Colonic mucosa (tissue), 4 donors: ENCODE measurements at regions not wholly inside any gene's neighbourhood (a gene's known extent, or its start where the extent isn't known, plus 50 kb on each side); places are given as distances from the start of the nearest gene placed in this dataset.

ENCODE experiments used
- DNase-seq: peaks from one replicate; pipeline ENCODE4 v3.0.0-alpha.2; 2020
- H3K27ac ChIP-seq: fragments of 200-600 bp; one replicate; pipeline ENCODE4 v1.8.0; 2021
- H3K27me3 ChIP-seq: fragments of 200-600 bp; one replicate; pipeline ENCODE4 v1.8.0; 2021
- H3K36me3 ChIP-seq: fragments of 200-600 bp; one replicate; pipeline ENCODE4 v1.8.0; 2021
- H3K4me1 ChIP-seq: fragments of 200-600 bp; one replicate; pipeline ENCODE4 v1.8.0; 2021; ENCODE audit warnings: mild to moderate bottlenecking
- H3K4me3 ChIP-seq: fragments of 200-600 bp; one replicate; pipeline ENCODE4 v1.8.0; 2021
- H3K9ac ChIP-seq, 2 donors: one replicate each; pipeline ENCODE4 v1.7.0; 2013; ENCODE audit warnings: control low read depth in 2 of 2, low read depth in 2 of 2, low read length in 2 of 2
- H3K9me3 ChIP-seq: fragments of 200-600 bp; one replicate; pipeline ENCODE4 v1.8.0; 2021
- CTCF ChIP-seq: fragments of 200-600 bp; IDR thresholded peaks from one replicate; pipeline ENCODE4 v1.8.0; 2022; ENCODE audit warnings: antibody characterized with exemption, mild to moderate bottlenecking
- intact Hi-C: fragments of 100-400 bp; cut with DNase I; formaldehyde crosslinking; loops from one replicate; pipeline ENCODE4 v1.14.1; 2022
- donor health status: healthy.
- donor health status: DM: no; HTN: no; CAD: no.
- donor health status: DM: no; HTN: no; CAD: no.

DNA sequence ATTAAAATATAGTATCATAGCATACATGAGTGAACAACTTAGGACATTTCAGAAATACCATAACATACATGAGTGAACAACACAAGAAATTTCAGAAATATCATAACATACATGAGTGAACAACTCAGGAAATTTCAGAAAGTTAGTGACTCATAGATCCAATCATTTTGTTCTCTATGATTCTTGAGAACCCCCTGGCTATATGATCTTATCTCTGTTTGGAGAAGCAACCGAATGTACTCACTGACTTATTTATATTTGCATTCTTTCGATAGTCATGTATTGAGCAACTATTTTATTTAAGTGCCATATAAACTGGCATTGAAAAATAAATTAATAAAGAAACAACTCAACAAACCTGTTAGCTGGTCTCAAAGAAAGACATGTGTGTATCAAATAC is 251.1 kb downstream of the EFNB2 start:
- no peaks in the 10 kb centered on the region for H3K36me3 ChIP-seq
- H3K9ac ChIP-seq, result no peak overlapping the region
- no peak for DNase-seq
- H3K4me1 ChIP-seq, result no peaks in the 10 kb centered on the region
- H3K4me3 ChIP-seq, result no peak overlapping the region
- no peaks in the 10 kb centered on the region for H3K27me3 ChIP-seq
- H3K9me3 ChIP-seq, result no peaks in the 10 kb centered on the region
- no peak for TF ChIP-seq CTCF
- intact Hi-C loops, result no loop called here
- H3K27ac ChIP-seq, result no peak overlapping the region

GRCh38 chr13:106281426-106281825 is 254.0 kb downstream of the EFNB2 start:
- intact Hi-C loops, result no loop called here
- Histone ChIP-seq H3K27ac (no peak overlapping the region), H3K9me3 (no peaks in the 10 kb centered on the region), H3K4me1 (no peaks in the 10 kb centered on the region), H3K27me3 (no peaks in the 10 kb centered on the region), H3K36me3 (no peaks in the 10 kb centered on the region), H3K4me3 (no peak overlapping the region), H3K9ac (no peak overlapping the region)
- no peak for TF ChIP-seq CTCF
- DNase-seq, result no peak

- Histone ChIP-seq H3K36me3 (no peaks in the 10 kb centered on the region), H3K9me3 (no peaks in the 10 kb centered on the region)
- DNase-seq, result no peak
Observed at GRCh38 chr13:106277484-106278154, 257.8 kb downstream of the EFNB2 start.

GRCh38 chr13:106276876-106277275 is 258.6 kb downstream of the EFNB2 start:
- intact Hi-C loops, result no loop called here
- no peak overlapping the region for H3K9ac ChIP-seq
- H3K27ac ChIP-seq, result no peak overlapping the region
- DNase-seq, result no peak
- no peaks in the 10 kb centered on the region for H3K36me3 ChIP-seq
- no peak overlapping the region for H3K4me3 ChIP-seq
- no peaks in the 10 kb centered on the region for H3K4me1 ChIP-seq
- TF ChIP-seq CTCF, result no peak
- no peaks in the 10 kb centered on the region for H3K9me3 ChIP-seq
- H3K27me3 ChIP-seq, result no peaks in the 10 kb centered on the region

More at GRCh38 chr13:106277484-106278154, 257.8 kb downstream of the EFNB2 start:
- no peak overlapping the region for H3K4me3 ChIP-seq
- intact Hi-C loops, result no loop called here
- no peak overlapping the region for H3K9ac ChIP-seq
- TF ChIP-seq CTCF, result no peak
- no peaks in the 10 kb centered on the region for H3K4me1 ChIP-seq
- H3K27me3 ChIP-seq, result no peaks in the 10 kb centered on the region
- no peak overlapping the region for H3K27ac ChIP-seq

DNA sequence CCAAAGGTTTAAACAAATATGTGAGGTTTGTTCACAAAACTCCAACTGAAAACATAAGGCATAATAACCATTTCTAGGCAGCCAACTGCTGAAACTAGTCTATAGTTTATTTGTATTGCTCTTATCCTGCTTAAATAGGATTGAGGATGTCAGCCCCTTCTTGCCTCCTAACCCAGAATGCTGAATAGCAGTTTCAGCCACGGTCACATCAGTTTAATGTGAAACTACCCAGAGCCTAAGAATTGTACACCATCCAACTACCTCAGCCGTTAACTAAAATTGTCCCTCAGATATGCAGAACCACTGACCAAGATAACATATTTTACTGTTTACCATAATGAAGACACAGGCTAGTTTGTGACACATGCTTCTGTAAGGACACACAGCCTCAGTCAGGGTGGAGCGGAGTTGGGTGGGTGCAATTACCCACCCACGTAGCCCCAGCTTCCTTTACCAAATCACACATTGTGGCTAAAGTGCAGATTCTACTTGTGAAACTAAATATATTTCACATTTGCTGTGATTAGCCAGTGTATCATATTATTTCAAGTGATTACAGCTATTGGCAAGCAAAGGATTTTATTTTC is 259.9 kb downstream of the EFNB2 start:
- intact Hi-C loops, result no loop called here
- no peak for DNase-seq
- Histone ChIP-seq H3K9ac (no peak overlapping the region), H3K9me3 (no peaks in the 10 kb centered on the region), H3K4me1 (no peaks in the 10 kb centered on the region), H3K27ac (no peak overlapping the region), H3K4me3 (no peak overlapping the region), H3K27me3 (no peaks in the 10 kb centered on the region), H3K36me3 (no peaks in the 10 kb centered on the region)
- no peak for TF ChIP-seq CTCF
